Neural cell (in vitro differentiated cells): ENCODE measurements at regions not wholly inside any gene's neighbourhood (a gene's known extent, or its start where the extent isn't known, plus 50 kb on each side); places are given as distances from the start of the nearest gene placed in this dataset.

Experiments used
- EP300 ChIP-seq: fragments of 450-650 bp; conservative IDR thresholded peaks from 2 replicates; pipeline ENCODE4 v1.6.1; 2014; ENCODE audit warnings: antibody characterized with exemption, mild to moderate bottlenecking, moderate library complexity; ENCODE audit not compliant: poor library complexity, severe bottlenecking
- EZH2 ChIP-seq: fragments of 200-600, 300-800 bp; shearing (Covaris generic), sonication (generic); IDR thresholded peaks from 2 replicates; pipeline ENCODE4 v1.6.1; 2014; ENCODE audit warnings: antibody characterized with exemption, low read length, borderline replicate concordance, mild to moderate bottlenecking; ENCODE audit not compliant: insufficient read depth, poor library complexity, severe bottlenecking
- RAD21 ChIP-seq: fragments of 450-650 bp; conservative IDR thresholded peaks from 2 replicates; pipeline ENCODE4 v1.6.1; 2014; ENCODE audit warnings: antibody characterized with exemption, mild to moderate bottlenecking, moderate library complexity
- TAF1 ChIP-seq: IDR thresholded peaks from 2 replicates; pipeline ENCODE4 v1.6.1; 2012; ENCODE audit warnings: low read depth
- TF ChIP-seq, protein P1 (sequence below): fragments of 450-650 bp; IDR thresholded peaks from 2 replicates; pipeline ENCODE4 v1.5.1; 2014; ENCODE audit warnings: antibody characterized with exemption, mild to moderate bottlenecking, moderate library complexity; ENCODE audit not compliant: poor library complexity, severe bottlenecking
- TF ChIP-seq, protein P2 (sequence below): IDR thresholded peaks from 2 replicates; pipeline ENCODE4 v1.6.1; 2012; ENCODE audit warnings: borderline replicate concordance

DNA sequence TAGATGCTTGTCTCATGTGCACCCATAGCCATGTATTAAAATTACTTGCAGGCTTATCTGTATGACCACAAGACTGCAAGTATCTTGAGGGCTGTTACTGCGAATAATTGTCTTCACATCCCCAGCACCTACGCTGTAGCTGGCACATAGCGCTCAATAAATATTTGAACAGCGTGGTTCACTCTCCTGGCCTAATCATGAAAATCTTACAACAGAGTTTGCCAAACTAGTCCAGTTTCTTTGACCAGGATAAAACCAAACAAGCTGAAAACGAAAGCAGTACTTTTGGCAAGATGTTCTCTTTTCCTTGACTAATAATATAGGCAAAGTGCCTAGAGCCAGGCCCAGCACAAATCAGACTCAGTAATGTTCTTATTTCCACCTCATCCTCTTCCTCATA, 106.7 kb downstream of the RPS29 start:
- TF ChIP-seq, protein P1, sequence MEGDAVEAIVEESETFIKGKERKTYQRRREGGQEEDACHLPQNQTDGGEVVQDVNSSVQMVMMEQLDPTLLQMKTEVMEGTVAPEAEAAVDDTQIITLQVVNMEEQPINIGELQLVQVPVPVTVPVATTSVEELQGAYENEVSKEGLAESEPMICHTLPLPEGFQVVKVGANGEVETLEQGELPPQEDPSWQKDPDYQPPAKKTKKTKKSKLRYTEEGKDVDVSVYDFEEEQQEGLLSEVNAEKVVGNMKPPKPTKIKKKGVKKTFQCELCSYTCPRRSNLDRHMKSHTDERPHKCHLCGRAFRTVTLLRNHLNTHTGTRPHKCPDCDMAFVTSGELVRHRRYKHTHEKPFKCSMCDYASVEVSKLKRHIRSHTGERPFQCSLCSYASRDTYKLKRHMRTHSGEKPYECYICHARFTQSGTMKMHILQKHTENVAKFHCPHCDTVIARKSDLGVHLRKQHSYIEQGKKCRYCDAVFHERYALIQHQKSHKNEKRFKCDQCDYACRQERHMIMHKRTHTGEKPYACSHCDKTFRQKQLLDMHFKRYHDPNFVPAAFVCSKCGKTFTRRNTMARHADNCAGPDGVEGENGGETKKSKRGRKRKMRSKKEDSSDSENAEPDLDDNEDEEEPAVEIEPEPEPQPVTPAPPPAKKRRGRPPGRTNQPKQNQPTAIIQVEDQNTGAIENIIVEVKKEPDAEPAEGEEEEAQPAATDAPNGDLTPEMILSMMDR: no peak
- no peak for TF ChIP-seq EZH2
- TF ChIP-seq, protein P2, sequence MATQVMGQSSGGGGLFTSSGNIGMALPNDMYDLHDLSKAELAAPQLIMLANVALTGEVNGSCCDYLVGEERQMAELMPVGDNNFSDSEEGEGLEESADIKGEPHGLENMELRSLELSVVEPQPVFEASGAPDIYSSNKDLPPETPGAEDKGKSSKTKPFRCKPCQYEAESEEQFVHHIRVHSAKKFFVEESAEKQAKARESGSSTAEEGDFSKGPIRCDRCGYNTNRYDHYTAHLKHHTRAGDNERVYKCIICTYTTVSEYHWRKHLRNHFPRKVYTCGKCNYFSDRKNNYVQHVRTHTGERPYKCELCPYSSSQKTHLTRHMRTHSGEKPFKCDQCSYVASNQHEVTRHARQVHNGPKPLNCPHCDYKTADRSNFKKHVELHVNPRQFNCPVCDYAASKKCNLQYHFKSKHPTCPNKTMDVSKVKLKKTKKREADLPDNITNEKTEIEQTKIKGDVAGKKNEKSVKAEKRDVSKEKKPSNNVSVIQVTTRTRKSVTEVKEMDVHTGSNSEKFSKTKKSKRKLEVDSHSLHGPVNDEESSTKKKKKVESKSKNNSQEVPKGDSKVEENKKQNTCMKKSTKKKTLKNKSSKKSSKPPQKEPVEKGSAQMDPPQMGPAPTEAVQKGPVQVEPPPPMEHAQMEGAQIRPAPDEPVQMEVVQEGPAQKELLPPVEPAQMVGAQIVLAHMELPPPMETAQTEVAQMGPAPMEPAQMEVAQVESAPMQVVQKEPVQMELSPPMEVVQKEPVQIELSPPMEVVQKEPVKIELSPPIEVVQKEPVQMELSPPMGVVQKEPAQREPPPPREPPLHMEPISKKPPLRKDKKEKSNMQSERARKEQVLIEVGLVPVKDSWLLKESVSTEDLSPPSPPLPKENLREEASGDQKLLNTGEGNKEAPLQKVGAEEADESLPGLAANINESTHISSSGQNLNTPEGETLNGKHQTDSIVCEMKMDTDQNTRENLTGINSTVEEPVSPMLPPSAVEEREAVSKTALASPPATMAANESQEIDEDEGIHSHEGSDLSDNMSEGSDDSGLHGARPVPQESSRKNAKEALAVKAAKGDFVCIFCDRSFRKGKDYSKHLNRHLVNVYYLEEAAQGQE: no peak
- no peak for TF ChIP-seq EP300
- TF ChIP-seq TAF1: no peak
- TF ChIP-seq RAD21: no peak
